ENCODE measurements at regions not wholly inside any gene's neighbourhood (a gene's known extent, or its start where the extent isn't known, plus 50 kb on each side); places are given as distances from the start of the nearest gene placed in this dataset.
A peak's percentile ranks its signal among the peaks of the same experiment; 100 is the strongest.

GRCh38 chr3:168625477-168625876 lies 529.8 kb upstream of the GOLIM4 start:
- no peaks in the 10 kb centered on the region for H3K9me3 ChIP-seq (ENCODE audit: low read length)
- in situ Hi-C loops (cut with HindIII; ENCODE audit: extremely low pct_ligation_motif_present, low pct_unique_long_range_greater_than_20kb): no loop called here
- H3K36me3 ChIP-seq (replicated peaks in 1 of 2; ENCODE audit: control insufficient read depth in 1 of 2, insufficient read depth in 2 of 2, low read length in 2 of 2): no peaks in the 10 kb centered on the region
- CTCF ChIA-PET (ENCODE audit: low intra/inter-chr PET ratio, low total read pairs): no interaction called here
- H3K27me3 ChIP-seq (ENCODE audit: control insufficient read depth in 1 of 2, insufficient read depth in 2 of 2, low read length in 2 of 2): no peaks in the 10 kb centered on the region
- no peak overlapping the region for H3K4me2 ChIP-seq (ENCODE audit: low read depth, low read length)
- TF ChIP-seq CEBPB (IDR thresholded peaks at IDR 0.05; ENCODE audit: borderline replicate concordance, low read depth, low read length) (peak; percentile 50; the same call in 1 of the 2 replicates), ATF1 (CRISPR knock-in tag; IDR thresholded peaks at IDR 0.05) (no peak), ZNF547 (CRISPR knock-in tag; IDR thresholded peaks at IDR 0.05) (no peak)
- intact Hi-C loops (cut with micrococcal nuclease; ENCODE audit: unreplicated experiment): no loop called here
- H3K4me1 ChIP-seq (ENCODE audit: insufficient read depth, low read length): no peaks in the 10 kb centered on the region
- FAIRE-seq (no peak), DNase-seq (ENCODE audit: low spot score) (no peak), ATAC-seq (no peak)
- no peak overlapping the region for H2AFZ ChIP-seq (ENCODE audit: low read length)
- H3K79me2 ChIP-seq (ENCODE audit: insufficient read depth, low read length): no peaks in the 10 kb centered on the region
- POLR2A ChIA-PET: no interaction called here
- BruUV-seq (replicated peaks): no TSS peak
- H3K27ac ChIP-seq (ENCODE audit: extremely low read length, insufficient read depth, low read length): no peak overlapping the region
- H3K4me3 ChIP-seq (replicated peaks in 1 of 3; ENCODE audit: insufficient read depth in 1 of 3, low read depth in 2 of 3, low read length in 3 of 3): no peak overlapping the region
- no peaks in the 10 kb centered on the region for H4K20me1 ChIP-seq (ENCODE audit: insufficient read depth, low read length)
- H3K9ac ChIP-seq (ENCODE audit: insufficient read depth, low read depth, low read length): no peak overlapping the region

- no TSS peak for BruUV-seq (replicated peaks)
- no peak for ATAC-seq
- Histone ChIP-seq H3K4me1 (ENCODE audit: insufficient read depth, low read length) (no peaks in the 10 kb centered on the region), H3K4me2 (ENCODE audit: low read depth, low read length) (no peak overlapping the region), H3K27ac (ENCODE audit: extremely low read length, insufficient read depth, low read length) (no peak overlapping the region), H3K4me3 (replicated peaks in 1 of 3; ENCODE audit: insufficient read depth in 1 of 3, low read depth in 2 of 3, low read length in 3 of 3) (no peak overlapping the region), H3K36me3 (replicated peaks in 1 of 2; ENCODE audit: control insufficient read depth in 1 of 2, insufficient read depth in 2 of 2, low read length in 2 of 2) (no peaks in the 10 kb centered on the region), H4K20me1 (ENCODE audit: insufficient read depth, low read length) (no peaks in the 10 kb centered on the region), H3K9ac (ENCODE audit: insufficient read depth, low read depth, low read length) (no peak overlapping the region), H3K79me2 (ENCODE audit: insufficient read depth, low read length) (no peaks in the 10 kb centered on the region), H3K9me3 (ENCODE audit: low read length) (no peaks in the 10 kb centered on the region), H3K27me3 (ENCODE audit: control insufficient read depth in 1 of 2, insufficient read depth in 2 of 2, low read length in 2 of 2) (no peaks in the 10 kb centered on the region), H2AFZ (ENCODE audit: low read length) (no peak overlapping the region)
- intact Hi-C loops (cut with micrococcal nuclease; ENCODE audit: unreplicated experiment): no loop called here
- ChIA-PET CTCF (ENCODE audit: low intra/inter-chr PET ratio, low total read pairs) (no interaction called here), POLR2A (no interaction called here)
- WGBS (ENCODE audit: low lambda C conversion rate): 9% methylated on average over 1 of the region's 1 CpG
- no peak for FAIRE-seq
- in situ Hi-C loops (cut with HindIII; ENCODE audit: extremely low pct_ligation_motif_present, low pct_unique_long_range_greater_than_20kb): no loop called here
- DNase-seq (ENCODE audit: low spot score): no peak
- no peak for TF ChIP-seq SNRNP70 (IDR thresholded peaks at IDR 0.05; ENCODE audit: low read depth, low read length)
- no peak for TF ChIP-seq ZNF576 (CRISPR knock-in tag; IDR thresholded peaks at IDR 0.05)
- no peak for TF ChIP-seq ZNF513 (CRISPR knock-in tag; conservative IDR thresholded peaks at IDR 0.05)
- no peak for TF ChIP-seq ZNF124 (CRISPR knock-in tag; IDR thresholded peaks at IDR 0.05)
- no peak for TF ChIP-seq BHLHE40 (IDR thresholded peaks at IDR 0.05; ENCODE audit: low read length)
These were observed 529.2 kb upstream of the GOLIM4 start for GRCh38 chr3:168624892-168625448.
